Type B pancreatic cell (in vitro differentiated cells): ENCODE measurements at regions not wholly inside any gene's neighbourhood (a gene's known extent, or its start where the extent isn't known, plus 50 kb on each side); places are given as distances from the start of the nearest gene placed in this dataset.

Experiments used
- DNase-seq: peaks from one replicate; pipeline ENCODE4 v3.0.0; 2021; ENCODE audit warnings: mixed read lengths; ENCODE audit not compliant: unreplicated experiment; ENCODE audit errors: extremely low spot score
- H3K27ac Mint-ChIP-seq: 2 replicates; pipeline ENCODE4 v1.8.0; 2021; ENCODE audit warnings: mild to moderate bottlenecking, mixed read lengths
- H3K27me3 Mint-ChIP-seq: 2 replicates; pipeline ENCODE4 v1.8.0; 2021; ENCODE audit warnings: mixed read lengths
- H3K36me3 Mint-ChIP-seq: 2 replicates; pipeline ENCODE4 v1.8.0; 2021; ENCODE audit warnings: mixed read lengths
- H3K4me1 Mint-ChIP-seq: one replicate; pipeline ENCODE4 v1.8.0; 2021; ENCODE audit warnings: mixed read lengths; ENCODE audit not compliant: unreplicated experiment
- H3K4me3 Mint-ChIP-seq: 2 replicates; pipeline ENCODE4 v1.8.0; 2021; ENCODE audit warnings: mild to moderate bottlenecking, mixed read lengths
- H3K9me3 Mint-ChIP-seq: 2 replicates; pipeline ENCODE4 v1.8.0; 2021; ENCODE audit warnings: mixed read lengths
- TF ChIP-seq, protein P1 (sequence below): fragments of 200-600 bp; sonication (generic); conservative IDR thresholded peaks from 2 replicates; pipeline ENCODE4 v1.5.0; 2021; ENCODE audit warnings: antibody characterized with exemption, mild to moderate bottlenecking

DNA sequence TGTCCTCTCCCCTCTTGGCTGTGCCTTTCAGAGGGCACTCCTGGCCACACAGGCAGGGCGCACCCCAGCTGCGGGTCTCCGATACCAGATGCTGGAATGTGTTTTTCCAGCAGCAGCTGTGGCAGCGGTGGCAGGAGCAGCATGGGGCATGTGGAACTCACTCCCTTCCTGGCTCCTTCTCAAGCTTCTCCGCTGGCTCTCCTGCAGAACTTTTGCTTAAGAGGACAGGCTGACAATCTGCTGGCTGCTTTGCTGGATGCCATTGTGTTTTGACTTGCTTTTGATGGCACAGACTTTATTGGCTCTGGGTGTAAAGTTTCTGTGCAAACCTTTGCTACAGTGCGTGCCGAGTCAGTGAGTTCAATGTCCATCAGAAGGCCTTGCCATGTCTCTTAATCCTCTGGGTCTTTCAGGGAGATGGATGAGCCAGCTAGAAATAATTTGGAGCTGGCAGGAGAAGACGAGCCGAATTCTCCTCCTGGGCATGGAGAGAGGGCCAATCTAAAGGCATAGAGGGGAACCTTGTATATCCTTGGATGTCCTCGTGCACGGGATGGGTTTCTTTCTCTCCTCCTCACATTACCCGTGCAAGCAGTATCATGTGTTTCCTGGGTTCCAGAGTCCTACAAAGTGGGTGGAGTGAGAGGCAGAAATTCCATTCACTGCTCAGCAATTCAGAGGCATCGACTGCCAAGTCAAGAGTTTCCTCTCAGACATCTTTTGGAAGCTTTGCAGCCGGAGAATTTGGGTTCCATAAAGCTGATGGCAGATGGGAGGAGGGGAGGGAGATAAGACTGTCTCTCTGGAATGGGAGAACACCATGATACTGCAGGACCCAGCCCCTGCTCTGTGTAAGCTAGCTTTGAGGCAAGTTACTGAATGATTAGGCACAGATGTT is 231.2 kb downstream of the FGF9 start:
- no peaks in the 10 kb centered on the region for H3K36me3 Mint-ChIP-seq
- no peaks in the 10 kb centered on the region for H3K9me3 Mint-ChIP-seq
- no peak overlapping the region for H3K27ac Mint-ChIP-seq
- peaks cover 11% of the 10 kb centered on the region for H3K4me1 Mint-ChIP-seq
- H3K4me3 Mint-ChIP-seq = no peak overlapping the region
- TF ChIP-seq, protein P1, sequence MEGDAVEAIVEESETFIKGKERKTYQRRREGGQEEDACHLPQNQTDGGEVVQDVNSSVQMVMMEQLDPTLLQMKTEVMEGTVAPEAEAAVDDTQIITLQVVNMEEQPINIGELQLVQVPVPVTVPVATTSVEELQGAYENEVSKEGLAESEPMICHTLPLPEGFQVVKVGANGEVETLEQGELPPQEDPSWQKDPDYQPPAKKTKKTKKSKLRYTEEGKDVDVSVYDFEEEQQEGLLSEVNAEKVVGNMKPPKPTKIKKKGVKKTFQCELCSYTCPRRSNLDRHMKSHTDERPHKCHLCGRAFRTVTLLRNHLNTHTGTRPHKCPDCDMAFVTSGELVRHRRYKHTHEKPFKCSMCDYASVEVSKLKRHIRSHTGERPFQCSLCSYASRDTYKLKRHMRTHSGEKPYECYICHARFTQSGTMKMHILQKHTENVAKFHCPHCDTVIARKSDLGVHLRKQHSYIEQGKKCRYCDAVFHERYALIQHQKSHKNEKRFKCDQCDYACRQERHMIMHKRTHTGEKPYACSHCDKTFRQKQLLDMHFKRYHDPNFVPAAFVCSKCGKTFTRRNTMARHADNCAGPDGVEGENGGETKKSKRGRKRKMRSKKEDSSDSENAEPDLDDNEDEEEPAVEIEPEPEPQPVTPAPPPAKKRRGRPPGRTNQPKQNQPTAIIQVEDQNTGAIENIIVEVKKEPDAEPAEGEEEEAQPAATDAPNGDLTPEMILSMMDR = no peak
- H3K27me3 Mint-ChIP-seq = peaks cover 6% of the 10 kb centered on the region
- DNase-seq = no peak

DNA sequence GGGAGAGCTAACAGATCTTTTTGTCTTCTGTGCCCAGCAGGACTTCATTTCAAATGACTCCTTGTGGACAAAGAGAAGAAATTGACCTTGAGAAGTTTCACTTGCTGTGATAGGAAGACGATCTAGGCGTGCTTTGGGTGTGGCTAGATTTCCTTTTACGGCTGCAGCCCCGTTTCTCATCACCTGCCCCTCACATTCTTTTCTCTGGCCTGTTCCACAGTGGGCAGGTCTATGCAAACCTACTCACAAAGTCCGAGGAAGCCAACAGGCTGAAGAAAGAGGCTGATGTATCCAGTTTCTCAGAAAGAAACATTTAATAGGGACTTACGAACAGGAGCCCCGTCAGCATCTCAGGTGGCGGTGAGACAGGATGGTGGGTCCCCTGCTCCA is 231.8 kb downstream of the FGF9 start:
- Mint-ChIP-seq H3K27me3 (peaks cover 6% of the 10 kb centered on the region), H3K36me3 (no peaks in the 10 kb centered on the region), H3K4me3 (no peak overlapping the region), H3K9me3 (no peaks in the 10 kb centered on the region), H3K27ac (no peak overlapping the region), H3K4me1 (peaks cover 9% of the 10 kb centered on the region)
- no peak for DNase-seq
- TF ChIP-seq, protein P1 = no peak

DNA sequence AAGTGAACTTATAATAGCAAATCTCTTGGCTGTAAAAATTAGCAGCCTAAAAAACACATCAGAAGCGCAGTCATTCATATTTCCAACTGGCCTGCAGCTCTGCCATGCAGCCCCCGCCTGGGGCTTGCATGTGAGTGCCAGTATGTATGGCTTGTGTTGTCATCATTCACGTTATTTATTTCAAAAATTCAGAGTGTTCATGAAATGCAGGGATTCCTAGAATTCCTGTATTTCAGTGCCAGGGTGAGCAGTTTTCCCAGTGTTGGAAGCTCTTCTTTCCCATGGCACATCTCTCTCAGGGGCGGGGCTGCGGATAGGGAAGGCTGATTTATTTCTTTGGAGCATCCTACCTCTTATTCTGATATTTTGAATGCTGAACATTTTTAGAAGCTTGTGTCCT is 234.6 kb downstream of the FGF9 start:
- no peaks in the 10 kb centered on the region for H3K4me1 Mint-ChIP-seq
- H3K27ac Mint-ChIP-seq = no peak overlapping the region
- H3K4me3 Mint-ChIP-seq = no peak overlapping the region
- TF ChIP-seq, protein P1 = no peak
- H3K27me3 Mint-ChIP-seq = peaks cover 15% of the 10 kb centered on the region
- H3K9me3 Mint-ChIP-seq = no peaks in the 10 kb centered on the region
- no peaks in the 10 kb centered on the region for H3K36me3 Mint-ChIP-seq
- no peak for DNase-seq

DNA sequence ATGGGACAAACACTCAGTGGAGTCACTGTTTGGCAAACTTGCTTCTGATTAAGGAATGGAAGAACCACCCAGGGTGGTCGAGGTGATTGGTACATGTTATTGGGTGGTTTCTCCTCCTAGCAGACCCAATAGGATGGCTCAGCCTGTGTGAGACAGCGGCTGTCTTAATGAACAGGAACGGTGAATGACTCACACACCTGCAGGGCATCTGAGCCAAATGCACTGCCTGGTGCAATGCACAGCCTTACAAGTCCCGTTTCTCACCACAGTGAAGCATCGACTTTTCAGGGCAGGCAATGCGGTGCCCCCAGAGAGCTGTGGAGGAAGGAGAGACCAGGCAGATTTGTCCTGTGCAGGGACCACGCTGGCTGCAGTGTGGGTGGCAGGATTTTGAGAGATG is 238.5 kb downstream of the FGF9 start:
- TF ChIP-seq, protein P1 = no peak
- H3K27ac Mint-ChIP-seq = no peak overlapping the region
- H3K4me1 Mint-ChIP-seq = no peaks in the 10 kb centered on the region
- H3K36me3 Mint-ChIP-seq = no peaks in the 10 kb centered on the region
- H3K4me3 Mint-ChIP-seq = no peak overlapping the region
- peaks cover 15% of the 10 kb centered on the region for H3K27me3 Mint-ChIP-seq
- H3K9me3 Mint-ChIP-seq = no peaks in the 10 kb centered on the region
- no peak for DNase-seq

DNA sequence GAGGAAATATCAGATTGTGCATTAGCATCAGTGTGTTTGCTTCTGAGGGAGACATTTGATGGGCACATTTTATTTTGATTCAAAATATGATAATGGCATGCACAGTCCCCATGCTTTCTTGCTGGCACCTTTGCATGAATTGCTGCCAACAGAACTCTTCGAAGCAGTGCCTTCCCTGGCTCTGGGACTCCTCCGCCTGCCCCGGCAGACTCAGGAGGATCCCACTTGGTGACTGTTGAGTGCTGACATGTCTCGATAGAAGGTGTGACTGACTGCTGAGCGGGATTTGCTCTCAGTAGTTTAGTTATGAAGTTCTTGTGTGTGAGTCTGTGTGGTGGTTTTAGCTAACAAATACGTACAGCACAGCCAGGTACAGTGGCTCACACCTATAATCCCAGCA is 239.7 kb downstream of the FGF9 start:
- DNase-seq = no peak
- Mint-ChIP-seq H3K4me3 (no peak overlapping the region), H3K9me3 (no peaks in the 10 kb centered on the region), H3K27ac (no peak overlapping the region), H3K4me1 (no peaks in the 10 kb centered on the region), H3K36me3 (no peaks in the 10 kb centered on the region), H3K27me3 (peaks cover 15% of the 10 kb centered on the region)
- TF ChIP-seq, protein P1 = no peak
